Mesenchymal stem cell (in vitro differentiated cells and primary cell): ENCODE measurements at regions not wholly inside any gene's neighbourhood (a gene's known extent, or its start where the extent isn't known, plus 50 kb on each side); places are given as distances from the start of the nearest gene placed in this dataset.

Experiments used
- DNase-seq: peaks from one replicate; pipeline ENCODE4 v3.0.0-alpha.2; 2013
- H2AFZ ChIP-seq: one replicate; pipeline ENCODE4 v1.6.1; 2013; ENCODE audit warnings: low read depth, mild to moderate bottlenecking, control low read depth, inconsistent platforms, low read length, moderate library complexity
- H2AK5ac ChIP-seq: 2 replicates; pipeline ENCODE4 v1.6.1; 2013; ENCODE audit warnings: low read length, moderate library complexity, mild to moderate bottlenecking, inconsistent platforms; ENCODE audit not compliant: severe bottlenecking
- H2BK120ac ChIP-seq: one replicate; pipeline ENCODE4 v1.6.1; 2013; ENCODE audit warnings: low read depth, mild to moderate bottlenecking, inconsistent platforms, low read length, moderate library complexity
- H2BK12ac ChIP-seq, 2 experiments: one replicate each; pipeline ENCODE4 v1.6.1; 2013; ENCODE audit warnings: inconsistent platforms in 2 of 2, low read length in 2 of 2, mild to moderate bottlenecking in 2 of 2, moderate library complexity in 2 of 2, control low read depth in 1 of 2
- H2BK15ac ChIP-seq: one replicate; pipeline ENCODE4 v1.6.1; 2013; ENCODE audit warnings: mild to moderate bottlenecking, low read depth, inconsistent platforms; ENCODE audit not compliant: poor library complexity, severe bottlenecking
- H2BK5ac ChIP-seq: 2 replicates; pipeline ENCODE4 v1.6.1; 2013; ENCODE audit warnings: low read depth, mild to moderate bottlenecking, low read length, control low read depth, inconsistent platforms; ENCODE audit not compliant: poor library complexity, severe bottlenecking
- H3K14ac ChIP-seq, 2 experiments: one replicate each; pipeline ENCODE4 v1.6.1; 2013; ENCODE audit warnings: inconsistent platforms in 2 of 2, low read length in 2 of 2, control low read depth in 1 of 2, mild to moderate bottlenecking in 1 of 2, moderate library complexity in 1 of 2
- H3K18ac ChIP-seq, 2 experiments: one replicate each; pipeline ENCODE4 v1.6.1; 2013; ENCODE audit warnings: inconsistent platforms in 2 of 2, low read length in 2 of 2, control low read depth in 1 of 2, low read depth in 1 of 2, mild to moderate bottlenecking in 1 of 2
- H3K23ac ChIP-seq, 2 experiments: one replicate each; pipeline ENCODE4 v1.6.1; 2013; ENCODE audit warnings: inconsistent platforms in 2 of 2, low read length in 2 of 2, mild to moderate bottlenecking in 2 of 2, moderate library complexity in 2 of 2, control low read depth in 1 of 2
- H3K27ac ChIP-seq: 2 replicates; pipeline ENCODE4 v1.5.1; 2013; ENCODE audit warnings: mild to moderate bottlenecking, moderate library complexity, low read length, control low read depth, inconsistent platforms; ENCODE audit not compliant: poor library complexity, severe bottlenecking
- H3K27me3 ChIP-seq, 2 experiments: 2 replicates each; pipeline versions ENCODE4 v1.6.1 to v1.7.0; 2013; ENCODE audit warnings: low read length in 2 of 2, mild to moderate bottlenecking in 2 of 2, moderate library complexity in 2 of 2, control low read depth in 1 of 2, inconsistent platforms in 1 of 2; ENCODE audit not compliant: control insufficient read depth in 1 of 2, insufficient read depth in 1 of 2
- H3K36me3 ChIP-seq, 2 experiments: 2 replicates each; pipeline versions ENCODE4 v1.6.1 to v1.7.0; 2013; ENCODE audit warnings: low read length in 2 of 2, control low read depth in 1 of 2, inconsistent platforms in 1 of 2, low read depth in 1 of 2, mild to moderate bottlenecking in 1 of 2; ENCODE audit not compliant: insufficient read depth in 2 of 2, control insufficient read depth in 1 of 2
- H3K4ac ChIP-seq, 2 experiments: one replicate each; pipeline ENCODE4 v1.6.1; 2013; ENCODE audit warnings: inconsistent platforms in 2 of 2, low read length in 2 of 2, mild to moderate bottlenecking in 2 of 2, moderate library complexity in 2 of 2, control low read depth in 1 of 2, low read depth in 1 of 2
- H3K4me1 ChIP-seq: 2 replicates; pipeline ENCODE4 v1.6.1; 2013; ENCODE audit warnings: low read depth, low read length, control low read depth; ENCODE audit not compliant: control insufficient read depth, insufficient read depth
- H3K4me2 ChIP-seq: 2 replicates; pipeline ENCODE4 v1.6.1; 2013; ENCODE audit warnings: low read length, mild to moderate bottlenecking, inconsistent platforms; ENCODE audit not compliant: poor library complexity, severe bottlenecking
- H3K4me3 ChIP-seq, 2 experiments: 2 replicates each; pipeline versions ENCODE4 v1.5.1 to v1.7.0; 2013; ENCODE audit warnings: low read length in 2 of 2, mild to moderate bottlenecking in 2 of 2, control low read depth in 1 of 2, low read depth in 1 of 2; ENCODE audit not compliant: insufficient read depth in 1 of 2
- H3K79me1 ChIP-seq: replicated peaks from 2 replicates; pipeline ENCODE4 v1.6.1; 2013; ENCODE audit warnings: mild to moderate bottlenecking, control low read depth, low read length, inconsistent platforms; ENCODE audit not compliant: poor library complexity, severe bottlenecking
- H3K9ac ChIP-seq: 2 replicates; pipeline ENCODE4 v1.7.0; 2013; ENCODE audit warnings: mild to moderate bottlenecking, low read length, moderate library complexity
- H3K9me3 ChIP-seq: 2 replicates; pipeline ENCODE4 v1.7.0; 2013; ENCODE audit warnings: mild to moderate bottlenecking, low read length; ENCODE audit not compliant: control insufficient read depth
- H4K8ac ChIP-seq: one replicate; pipeline ENCODE4 v1.6.1; 2013; ENCODE audit warnings: inconsistent platforms, mild to moderate bottlenecking, low read length, moderate library complexity
- H4K91ac ChIP-seq: one replicate; pipeline ENCODE4 v1.6.1; 2013; ENCODE audit warnings: mild to moderate bottlenecking, low read length, inconsistent platforms
- WGBS: methylation state at CpG from one replicate; pipeline ENCODE4 v1.1.7; 2013; ENCODE audit warnings: mixed read lengths; 5-methylcytosine and 5-hydroxymethylcytosine counted together

GRCh38 chr6:168371981-168372711, 52.6 kb upstream of the DACT2 start:
- Histone ChIP-seq H3K27ac (no peak overlapping the region), H2BK15ac (no peak overlapping the region)

GRCh38 chr6:168372889-168373288, 53.3 kb upstream of the DACT2 start:
- Histone ChIP-seq H2AFZ (no peak overlapping the region), H3K4me1 (peaks cover 1% of the 10 kb centered on the region), H2BK15ac (no peak overlapping the region), H3K23ac (no peak overlapping the region), H3K9ac (no peak overlapping the region), H3K14ac (no peak overlapping the region), H2AK5ac (no peak overlapping the region), H3K4me2 (no peak overlapping the region), H3K79me1 (no peaks in the 10 kb centered on the region), H3K4me3 (no peak overlapping the region), H4K91ac (no peak overlapping the region), H3K4ac (no peak overlapping the region), H2BK120ac (no peak overlapping the region), H3K36me3 (no peaks in the 10 kb centered on the region), H3K27me3 (peaks cover 11 to 34% of the 10 kb centered on the region in 2 experiments), H4K8ac (no peak overlapping the region), H3K27ac (no peak overlapping the region), H3K9me3 (no peaks in the 10 kb centered on the region), H3K18ac (no peak overlapping the region), H2BK12ac (no peak overlapping the region), H2BK5ac (no peak overlapping the region)
- DNase-seq, result no peak
- WGBS, result 73% methylated on average over 15 of the region's 16 CpGs

More at GRCh38 chr6:168371981-168372711, 52.6 kb upstream of the DACT2 start:
- Histone ChIP-seq H4K91ac (no peak overlapping the region), H3K36me3 (no peaks in the 10 kb centered on the region), H3K9ac (no peak overlapping the region), H3K27me3 (peaks cover 11 to 34% of the 10 kb centered on the region in 2 experiments), H2AFZ (no peak overlapping the region), H3K4ac (no peak overlapping the region), H3K18ac (no peak overlapping the region), H2BK120ac (no peak overlapping the region), H4K8ac (no peak overlapping the region), H2BK12ac (no peak overlapping the region), H3K23ac (no peak overlapping the region), H3K14ac (no peak overlapping the region), H2AK5ac (no peak overlapping the region), H2BK5ac (no peak overlapping the region), H3K4me3 (no peak overlapping the region), H3K79me1 (no peaks in the 10 kb centered on the region), H3K4me2 (no peak overlapping the region), H3K4me1 (peaks cover 1% of the 10 kb centered on the region), H3K9me3 (no peaks in the 10 kb centered on the region)
- 89% methylated on average over 21 of the region's 21 CpGs for WGBS
- DNase-seq, result no peak

GRCh38 chr6:168373389-168373788, 53.8 kb upstream of the DACT2 start:
- no peak overlapping the region for H2AFZ ChIP-seq
- no peak overlapping the region for H3K23ac ChIP-seq
- no peak overlapping the region for H2BK15ac ChIP-seq
- no peak overlapping the region for H3K27ac ChIP-seq
- no peak overlapping the region for H4K8ac ChIP-seq
- H2BK12ac ChIP-seq, result no peak overlapping the region
- H2BK120ac ChIP-seq, result no peak overlapping the region
- WGBS, result 89% methylated on average over 7 of the region's 7 CpGs
- no peak overlapping the region for H3K9ac ChIP-seq
- no peak overlapping the region for H2BK5ac ChIP-seq
- H2AK5ac ChIP-seq, result no peak overlapping the region
- H3K4me1 ChIP-seq, result peaks cover 1% of the 10 kb centered on the region
- no peaks in the 10 kb centered on the region for H3K36me3 ChIP-seq
- H3K4me3 ChIP-seq, result no peak overlapping the region
- no peak overlapping the region for H3K14ac ChIP-seq
- H3K79me1 ChIP-seq, result no peaks in the 10 kb centered on the region
- no peak overlapping the region for H4K91ac ChIP-seq
- no peak overlapping the region for H3K18ac ChIP-seq
- H3K9me3 ChIP-seq, result no peaks in the 10 kb centered on the region
- no peak for DNase-seq
- peaks cover 11 to 34% of the 10 kb centered on the region in 2 experiments for H3K27me3 ChIP-seq
- no peak overlapping the region for H3K4me2 ChIP-seq
- H3K4ac ChIP-seq, result no peak overlapping the region

- Histone ChIP-seq H3K4me3 (no peak overlapping the region), H3K36me3 (no peaks in the 10 kb centered on the region), H4K91ac (no peak overlapping the region), H4K8ac (no peak overlapping the region), H2AK5ac (no peak overlapping the region), H3K14ac (no peak overlapping the region), H3K4me2 (no peak overlapping the region), H3K18ac (no peak overlapping the region), H2BK12ac (no peak overlapping the region), H3K4me1 (peaks cover 1% of the 10 kb centered on the region), H3K23ac (no peak overlapping the region), H2AFZ (no peak overlapping the region), H3K27me3 (peaks cover 11 to 30% of the 10 kb centered on the region in 2 experiments), H3K9me3 (no peaks in the 10 kb centered on the region), H3K4ac (no peak overlapping the region), H2BK120ac (no peak overlapping the region), H3K79me1 (no peaks in the 10 kb centered on the region), H2BK15ac (no peak overlapping the region), H3K9ac (no peak overlapping the region), H2BK5ac (no peak overlapping the region), H3K27ac (no peak overlapping the region)
- no peak for DNase-seq
- 94% methylated on average over 13 of the region's 13 CpGs for WGBS
Measured at GRCh38 chr6:168374051-168374502, 54.5 kb upstream of the DACT2 start.
